Right lung (tissue), 2 donors: ENCODE measurements at regions not wholly inside any gene's neighbourhood (a gene's known extent, or its start where the extent isn't known, plus 50 kb on each side); places are given as distances from the start of the nearest gene placed in this dataset.

ENCODE experiments used
- DNase-seq, 2 donors: peaks; one replicate each; pipeline ENCODE4 v3.0.0-alpha.2; 2013

GRCh38 chr10:117424883-117425649, 49.8 kb upstream of the PDZD8 start:
- DNase-seq: no peak
